ENCODE measurements at regions not wholly inside any gene's neighbourhood (a gene's known extent, or its start where the extent isn't known, plus 50 kb on each side); places are given as distances from the start of the nearest gene placed in this dataset.

DNA sequence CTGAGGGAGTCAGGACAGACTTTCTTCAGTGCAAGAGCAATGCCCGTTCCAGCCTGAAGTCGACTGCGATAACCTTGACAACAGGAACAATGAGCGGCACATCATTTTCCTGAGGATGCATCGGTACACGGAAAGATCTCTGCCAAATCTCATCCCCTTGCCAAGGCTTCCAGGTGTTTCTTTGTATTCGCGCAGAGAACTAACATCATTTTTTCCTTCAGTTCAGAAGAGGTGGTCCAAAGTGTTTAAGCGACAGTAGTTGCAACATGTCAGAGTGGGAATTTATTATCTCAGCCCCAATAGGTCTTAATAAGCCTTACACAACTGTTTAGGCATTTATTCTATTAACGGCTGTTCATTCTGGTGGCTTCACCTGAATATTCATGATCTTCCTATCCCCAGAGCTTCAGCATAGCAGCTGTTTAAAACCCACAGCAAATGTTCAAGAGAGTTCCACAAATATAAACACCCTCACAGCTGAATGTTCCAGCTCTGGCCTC, 129.7 kb upstream of the NFIA start:
- Histone ChIP-seq H3K4me3 (ENCODE audit: low read length) (no peak overlapping the region), H3K36me3 (replicated peaks; ENCODE audit: low read depth, low read length) (no peaks in the 10 kb centered on the region), H3K9me3 (ENCODE audit: insufficient read depth, low read length) (no peaks in the 10 kb centered on the region), H2AFZ (ENCODE audit: low read depth, low read length) (no peak overlapping the region), H3K4me1 (ENCODE audit: low read length) (no peaks in the 10 kb centered on the region), H3K79me2 (ENCODE audit: low read length) (no peaks in the 10 kb centered on the region), H3K27ac (ENCODE audit: low read length) (no peak overlapping the region), H3K4me2 (ENCODE audit: low read length) (no peak overlapping the region), H3K9ac (ENCODE audit: low read length) (no peak overlapping the region), H3K27me3 (ENCODE audit: low read depth, low read length) (peaks cover 9% of the 10 kb centered on the region; the same call in 1 of the 2 replicates), H4K20me1 (ENCODE audit: insufficient read depth, low read length) (no peaks in the 10 kb centered on the region)
- TF ChIP-seq EZH2phosphoT487 (IDR thresholded peaks at IDR 0.05; ENCODE audit: low read depth), result no peak

DNA sequence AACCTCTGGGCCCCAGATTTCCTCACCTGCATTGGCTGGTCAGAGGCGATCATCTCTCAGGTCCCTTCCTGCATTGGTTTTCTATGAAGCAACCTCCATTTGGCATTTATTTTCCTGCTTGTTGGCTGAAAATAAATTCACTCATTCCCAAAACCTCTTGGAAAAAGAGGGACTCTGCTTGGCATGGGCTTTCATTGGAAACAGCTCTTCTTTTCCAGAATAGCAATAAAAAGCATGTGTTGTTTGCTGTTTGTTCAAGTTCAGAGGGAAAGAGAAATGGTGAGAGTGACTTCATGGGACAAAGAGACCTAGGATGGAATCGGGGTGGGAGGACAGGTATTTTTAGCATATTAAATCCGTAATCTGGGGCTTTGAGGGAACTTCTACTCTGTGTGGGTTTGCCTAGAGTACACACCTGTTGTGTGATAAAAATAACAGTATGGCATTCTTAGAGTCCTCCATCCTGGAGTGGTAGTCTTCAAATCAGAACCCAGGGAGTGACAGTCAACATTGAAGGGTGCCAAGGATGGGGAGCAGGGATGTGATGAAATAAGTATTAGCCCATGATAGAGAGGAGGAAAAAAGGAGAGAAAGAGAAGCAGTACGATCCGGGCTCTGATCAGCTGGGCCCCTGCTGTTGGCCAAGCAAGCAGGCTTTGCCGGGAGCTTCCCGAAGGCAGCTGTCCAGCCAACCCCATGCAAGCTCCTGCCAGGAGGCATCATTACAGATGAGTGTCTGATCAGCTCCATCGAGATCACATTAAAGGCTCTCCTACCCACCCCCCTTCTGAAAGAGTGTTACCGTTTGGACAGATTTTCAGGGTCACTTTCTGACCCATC, 131.9 kb upstream of the NFIA start:
- Histone ChIP-seq H4K20me1 (ENCODE audit: insufficient read depth, low read length) (no peaks in the 10 kb centered on the region), H3K79me2 (ENCODE audit: low read length) (no peaks in the 10 kb centered on the region), H3K27me3 (ENCODE audit: low read depth, low read length) (peaks cover 11% of the 10 kb centered on the region), H2AFZ (ENCODE audit: low read depth, low read length) (no peak overlapping the region), H3K9me3 (ENCODE audit: insufficient read depth, low read length) (no peaks in the 10 kb centered on the region), H3K36me3 (replicated peaks; ENCODE audit: low read depth, low read length) (no peaks in the 10 kb centered on the region), H3K4me2 (ENCODE audit: low read length) (no peak overlapping the region), H3K4me1 (ENCODE audit: low read length) (no peaks in the 10 kb centered on the region), H3K9ac (ENCODE audit: low read length) (no peak overlapping the region), H3K4me3 (ENCODE audit: low read length) (no peak overlapping the region), H3K27ac (ENCODE audit: low read length) (no peak overlapping the region)
- TF ChIP-seq, protein P1, sequence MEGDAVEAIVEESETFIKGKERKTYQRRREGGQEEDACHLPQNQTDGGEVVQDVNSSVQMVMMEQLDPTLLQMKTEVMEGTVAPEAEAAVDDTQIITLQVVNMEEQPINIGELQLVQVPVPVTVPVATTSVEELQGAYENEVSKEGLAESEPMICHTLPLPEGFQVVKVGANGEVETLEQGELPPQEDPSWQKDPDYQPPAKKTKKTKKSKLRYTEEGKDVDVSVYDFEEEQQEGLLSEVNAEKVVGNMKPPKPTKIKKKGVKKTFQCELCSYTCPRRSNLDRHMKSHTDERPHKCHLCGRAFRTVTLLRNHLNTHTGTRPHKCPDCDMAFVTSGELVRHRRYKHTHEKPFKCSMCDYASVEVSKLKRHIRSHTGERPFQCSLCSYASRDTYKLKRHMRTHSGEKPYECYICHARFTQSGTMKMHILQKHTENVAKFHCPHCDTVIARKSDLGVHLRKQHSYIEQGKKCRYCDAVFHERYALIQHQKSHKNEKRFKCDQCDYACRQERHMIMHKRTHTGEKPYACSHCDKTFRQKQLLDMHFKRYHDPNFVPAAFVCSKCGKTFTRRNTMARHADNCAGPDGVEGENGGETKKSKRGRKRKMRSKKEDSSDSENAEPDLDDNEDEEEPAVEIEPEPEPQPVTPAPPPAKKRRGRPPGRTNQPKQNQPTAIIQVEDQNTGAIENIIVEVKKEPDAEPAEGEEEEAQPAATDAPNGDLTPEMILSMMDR (IDR thresholded peaks at IDR 0.05; ENCODE audit: low read depth, low read length), result no peak
- no peak for TF ChIP-seq EZH2phosphoT487 (IDR thresholded peaks at IDR 0.05; ENCODE audit: low read depth)

DNA sequence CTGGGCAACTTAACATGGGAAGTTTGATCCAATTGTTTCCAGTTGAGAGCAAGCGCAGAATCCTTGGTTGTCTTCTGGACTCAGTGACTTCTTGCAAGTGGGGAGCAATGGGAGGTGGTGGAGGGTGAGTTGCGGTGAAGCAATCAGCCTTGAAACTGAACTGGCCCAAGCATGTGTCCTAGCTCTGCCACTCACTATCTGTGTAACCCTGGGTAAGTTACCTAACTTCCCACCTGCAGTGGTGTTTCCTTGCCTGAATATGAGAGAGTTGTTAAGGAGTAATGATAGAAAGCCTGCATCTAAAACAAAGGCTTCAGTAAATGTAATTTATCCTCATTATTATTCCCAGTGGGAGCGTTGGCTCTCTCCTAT, 132.5 kb upstream of the NFIA start:
- Histone ChIP-seq H3K36me3 (replicated peaks; ENCODE audit: low read depth, low read length) (no peaks in the 10 kb centered on the region), H3K79me2 (ENCODE audit: low read length) (no peaks in the 10 kb centered on the region), H3K27ac (ENCODE audit: low read length) (no peak overlapping the region), H3K4me2 (ENCODE audit: low read length) (no peak overlapping the region), H3K4me1 (ENCODE audit: low read length) (no peaks in the 10 kb centered on the region), H3K4me3 (ENCODE audit: low read length) (no peak overlapping the region), H3K9me3 (ENCODE audit: insufficient read depth, low read length) (no peaks in the 10 kb centered on the region), H2AFZ (ENCODE audit: low read depth, low read length) (no peak overlapping the region), H4K20me1 (ENCODE audit: insufficient read depth, low read length) (no peaks in the 10 kb centered on the region), H3K27me3 (ENCODE audit: low read depth, low read length) (peaks cover 13% of the 10 kb centered on the region), H3K9ac (ENCODE audit: low read length) (no peak overlapping the region)
- TF ChIP-seq, protein P1 (IDR thresholded peaks at IDR 0.05; ENCODE audit: low read depth, low read length), result no peak
- TF ChIP-seq EZH2phosphoT487 (IDR thresholded peaks at IDR 0.05; ENCODE audit: low read depth), result no peak

DNA sequence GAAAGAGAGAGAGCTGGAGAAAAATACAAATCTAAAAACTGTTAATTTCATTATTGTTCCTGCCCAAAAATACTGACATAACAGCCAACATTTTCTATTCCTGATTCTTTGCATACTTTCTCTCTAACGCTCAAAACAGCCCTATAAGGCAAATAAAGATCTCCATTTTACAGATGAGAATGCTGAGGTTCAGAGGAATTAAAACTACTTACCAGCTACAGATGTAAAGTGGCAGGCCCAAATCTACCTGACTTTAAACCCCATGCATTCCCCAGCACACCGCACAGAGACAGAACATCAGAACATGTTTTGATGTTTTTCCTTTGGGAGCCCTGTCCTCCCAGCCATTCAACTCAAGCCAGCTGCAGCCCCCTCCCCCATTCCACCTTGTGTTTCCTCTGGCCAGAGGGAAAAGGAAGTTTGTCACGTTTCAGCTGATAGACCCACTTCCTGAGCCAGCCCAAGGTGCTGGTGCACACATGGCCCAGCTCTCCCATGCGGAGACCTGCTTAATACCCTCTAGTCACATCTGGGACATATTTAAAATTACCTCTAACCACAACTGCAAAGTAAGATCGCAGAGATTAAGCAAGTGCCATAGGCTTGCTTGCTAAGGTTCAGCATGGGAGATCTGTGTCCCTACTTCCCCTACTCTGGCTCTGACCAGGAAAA, 133.1 kb upstream of the NFIA start:
- H3K9me3 ChIP-seq (ENCODE audit: insufficient read depth, low read length), result no peaks in the 10 kb centered on the region
- H3K36me3 ChIP-seq (replicated peaks; ENCODE audit: low read depth, low read length), result no peaks in the 10 kb centered on the region
- H3K4me3 ChIP-seq (ENCODE audit: low read length), result no peak overlapping the region
- no peak overlapping the region for H2AFZ ChIP-seq (ENCODE audit: low read depth, low read length)
- H3K4me1 ChIP-seq (ENCODE audit: low read length), result no peaks in the 10 kb centered on the region
- H4K20me1 ChIP-seq (ENCODE audit: insufficient read depth, low read length), result no peaks in the 10 kb centered on the region
- H3K79me2 ChIP-seq (ENCODE audit: low read length), result no peaks in the 10 kb centered on the region
- H3K9ac ChIP-seq (ENCODE audit: low read length), result no peak overlapping the region
- H3K27me3 ChIP-seq (ENCODE audit: low read depth, low read length), result peaks cover 13% of the 10 kb centered on the region
- no peak overlapping the region for H3K27ac ChIP-seq (ENCODE audit: low read length)
- H3K4me2 ChIP-seq (ENCODE audit: low read length), result no peak overlapping the region
- no peak for TF ChIP-seq EZH2phosphoT487 (IDR thresholded peaks at IDR 0.05; ENCODE audit: low read depth)
- TF ChIP-seq, protein P1 (IDR thresholded peaks at IDR 0.05; ENCODE audit: low read depth, low read length), result no peak

Data from OCI-LY3 (cell line).